Ascending aorta (tissue), 2 donors: ENCODE measurements at regions not wholly inside any gene's neighbourhood (a gene's known extent, or its start where the extent isn't known, plus 50 kb on each side); places are given as distances from the start of the nearest gene placed in this dataset.

ENCODE experiments used
- DNase-seq, 2 donors: peaks; one replicate each; pipeline ENCODE4 v3.0.0-alpha.2; 2019; ENCODE audit warnings: low spot score in 2 of 2
- H3K27ac ChIP-seq, 2 donors: fragments of 200-600 bp; sonication (generic); one replicate each; pipeline ENCODE4 v1.5.1; 2016 to 2017; ENCODE audit warnings: mild to moderate bottlenecking in 1 of 2
- H3K27me3 ChIP-seq: fragments of 200-600 bp; sonication (generic); one replicate; pipeline ENCODE4 v1.5.1; 2017
- H3K36me3 ChIP-seq, 2 donors: fragments of 200-600 bp; sonication (generic); one replicate each; pipeline ENCODE4 v1.5.1; 2016
- H3K4me1 ChIP-seq, 2 donors: fragments of 200-600 bp; sonication (generic); one replicate each; pipeline ENCODE4 v1.5.1; 2016 to 2017; ENCODE audit warnings: mild to moderate bottlenecking in 1 of 2
- H3K4me3 ChIP-seq, 2 donors: fragments of 200-600 bp; sonication (generic); one replicate each; pipeline ENCODE4 v1.5.1; 2016 to 2017; ENCODE audit warnings: mild to moderate bottlenecking in 1 of 2
- H3K9me3 ChIP-seq, 2 donors: fragments of 200-600 bp; sonication (generic); one replicate each; pipeline ENCODE4 v1.5.1; 2016
- intact Hi-C: fragments of 100-400 bp; cut with DNase I; formaldehyde crosslinking; loops from one replicate; pipeline ENCODE4 v1.15.1; 2023
- TF ChIP-seq, protein P1 (sequence below), 3 experiments: fragments of 200-600 bp in 2 of 3; fragments of 450-650 bp in 1 of 3; sonication (generic) in 2 of 3; IDR thresholded peaks; one replicate each; pipeline ENCODE4 v1.5.1; 2016 to 2019; ENCODE audit warnings: antibody characterized with exemption in 3 of 3, mild to moderate bottlenecking in 1 of 3, moderate library complexity in 1 of 3

DNA sequence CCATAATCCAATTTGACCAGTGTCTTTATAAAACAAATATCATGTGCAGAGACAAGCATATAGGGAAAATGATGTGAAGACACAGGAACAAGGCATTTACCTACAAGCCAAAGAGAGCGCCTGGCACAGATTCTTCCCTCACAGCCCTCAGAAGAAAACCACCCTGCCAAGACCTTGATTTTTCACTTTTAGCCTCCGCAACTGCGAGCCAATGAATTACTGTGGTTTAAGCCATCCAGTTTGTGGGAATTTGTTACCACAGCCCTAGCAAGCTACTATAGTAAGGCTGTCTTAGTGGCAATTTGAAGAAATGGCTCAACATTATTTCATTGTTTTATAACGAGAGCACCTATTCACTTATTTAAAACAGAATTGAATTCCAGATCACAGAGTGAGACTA, 85.7 kb upstream of the CCDC190 start:
- intact Hi-C loops: no loop called here
- TF ChIP-seq, protein P1, sequence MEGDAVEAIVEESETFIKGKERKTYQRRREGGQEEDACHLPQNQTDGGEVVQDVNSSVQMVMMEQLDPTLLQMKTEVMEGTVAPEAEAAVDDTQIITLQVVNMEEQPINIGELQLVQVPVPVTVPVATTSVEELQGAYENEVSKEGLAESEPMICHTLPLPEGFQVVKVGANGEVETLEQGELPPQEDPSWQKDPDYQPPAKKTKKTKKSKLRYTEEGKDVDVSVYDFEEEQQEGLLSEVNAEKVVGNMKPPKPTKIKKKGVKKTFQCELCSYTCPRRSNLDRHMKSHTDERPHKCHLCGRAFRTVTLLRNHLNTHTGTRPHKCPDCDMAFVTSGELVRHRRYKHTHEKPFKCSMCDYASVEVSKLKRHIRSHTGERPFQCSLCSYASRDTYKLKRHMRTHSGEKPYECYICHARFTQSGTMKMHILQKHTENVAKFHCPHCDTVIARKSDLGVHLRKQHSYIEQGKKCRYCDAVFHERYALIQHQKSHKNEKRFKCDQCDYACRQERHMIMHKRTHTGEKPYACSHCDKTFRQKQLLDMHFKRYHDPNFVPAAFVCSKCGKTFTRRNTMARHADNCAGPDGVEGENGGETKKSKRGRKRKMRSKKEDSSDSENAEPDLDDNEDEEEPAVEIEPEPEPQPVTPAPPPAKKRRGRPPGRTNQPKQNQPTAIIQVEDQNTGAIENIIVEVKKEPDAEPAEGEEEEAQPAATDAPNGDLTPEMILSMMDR (IDR thresholded peaks at IDR 0.05): no peak
- Histone ChIP-seq H3K27ac (no peak overlapping the region), H3K4me3 (no peak overlapping the region), H3K27me3 (no peaks in the 10 kb centered on the region), H3K36me3 (no peaks in the 10 kb centered on the region), H3K4me1 (no peaks in the 10 kb centered on the region), H3K9me3 (no peaks in the 10 kb centered on the region)
- DNase-seq: no peak

- intact Hi-C loops: no loop called here
- H3K27me3 ChIP-seq: no peaks in the 10 kb centered on the region
- H3K4me1 ChIP-seq: no peaks in the 10 kb centered on the region
- no peak overlapping the region for H3K27ac ChIP-seq
- TF ChIP-seq, protein P1 (IDR thresholded peaks at IDR 0.05): no peak
- no peak for DNase-seq
- H3K36me3 ChIP-seq: no peaks in the 10 kb centered on the region
- no peaks in the 10 kb centered on the region for H3K9me3 ChIP-seq
- no peak overlapping the region for H3K4me3 ChIP-seq
Measured at GRCh38 chr1:162944974-162945674, 84.1 kb upstream of the CCDC190 start.

DNA sequence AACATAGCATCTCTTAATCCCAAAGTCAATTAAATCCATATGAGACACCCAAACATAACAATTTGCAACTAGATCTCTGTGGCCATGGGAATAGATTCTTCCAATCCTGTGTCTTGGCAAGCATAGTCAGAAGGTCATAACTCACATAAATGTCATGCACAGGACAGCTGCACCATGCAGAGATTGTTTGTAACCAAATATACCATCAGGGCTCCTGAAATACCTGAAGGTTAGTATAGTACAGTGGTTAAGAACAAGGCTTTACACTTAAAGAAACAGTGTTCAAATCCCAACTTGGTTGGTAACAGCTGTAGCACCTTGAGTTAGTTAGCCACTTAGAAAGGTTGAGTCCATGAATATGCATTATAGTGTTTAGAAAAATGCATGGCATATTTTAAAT, 82.6 kb upstream of the CCDC190 start:
- Histone ChIP-seq H3K27ac (no peak overlapping the region), H3K9me3 (no peaks in the 10 kb centered on the region), H3K36me3 (no peaks in the 10 kb centered on the region), H3K4me3 (no peak overlapping the region), H3K27me3 (no peaks in the 10 kb centered on the region), H3K4me1 (no peaks in the 10 kb centered on the region)
- intact Hi-C loops: no loop called here
- TF ChIP-seq, protein P1 (IDR thresholded peaks at IDR 0.05): no peak
- DNase-seq: no peak

DNA sequence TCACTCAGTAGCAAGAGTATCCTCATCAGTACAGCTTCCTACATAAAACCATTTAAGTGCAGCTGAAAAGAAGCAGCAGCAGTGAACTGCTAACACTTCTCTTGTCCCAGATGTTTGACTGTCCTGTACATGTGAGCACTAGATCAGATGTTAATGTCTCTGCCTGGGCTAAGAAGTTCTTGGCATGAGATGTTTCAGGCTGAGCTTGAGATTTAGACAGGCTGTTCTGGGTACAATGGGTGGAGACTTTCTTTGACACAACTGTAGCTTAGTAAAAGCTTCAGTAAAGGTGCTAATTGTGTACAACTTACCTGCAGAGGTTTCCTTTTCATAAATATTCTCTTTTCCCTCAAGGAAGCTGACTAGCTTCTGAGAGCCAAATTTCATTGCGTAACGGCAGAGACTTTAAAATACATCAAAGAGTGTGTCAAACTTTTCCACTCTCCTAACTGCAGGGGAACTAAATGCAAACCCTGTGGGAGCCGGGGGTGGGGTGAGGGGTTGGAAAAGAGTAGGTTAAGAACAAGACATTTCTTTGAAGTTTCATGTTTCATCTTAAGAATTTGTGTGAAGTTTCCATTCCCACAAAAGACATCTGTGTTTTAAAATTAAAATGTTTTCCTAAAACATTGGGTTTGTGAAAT, 82.1 kb upstream of the CCDC190 start:
- no peak overlapping the region for H3K27ac ChIP-seq
- H3K4me3 ChIP-seq: no peak overlapping the region
- H3K27me3 ChIP-seq: no peaks in the 10 kb centered on the region
- no peaks in the 10 kb centered on the region for H3K9me3 ChIP-seq
- no peaks in the 10 kb centered on the region for H3K4me1 ChIP-seq
- H3K36me3 ChIP-seq: no peaks in the 10 kb centered on the region
- TF ChIP-seq, protein P1 (IDR thresholded peaks at IDR 0.05): no peak
- DNase-seq: no peak
- intact Hi-C loops: no loop called here

DNA sequence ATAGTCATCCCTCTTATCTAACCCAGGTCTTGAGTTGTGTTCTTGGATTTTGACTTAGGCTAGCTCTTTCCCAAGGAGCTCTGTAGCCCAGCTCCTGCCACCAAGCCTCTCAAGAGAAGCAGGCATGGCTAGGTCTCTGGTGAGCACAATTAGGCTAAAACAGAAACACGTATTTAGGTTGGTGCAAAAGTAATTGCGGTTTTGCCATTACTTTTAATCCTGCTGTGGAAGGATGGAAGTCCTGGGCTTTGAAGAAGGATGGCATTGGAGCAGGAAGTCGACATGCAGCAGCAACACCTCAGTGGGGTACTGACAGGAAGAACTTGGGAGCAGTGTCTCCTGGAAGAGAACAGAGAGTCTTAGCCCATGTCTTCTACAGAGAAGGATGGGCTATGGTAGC, 80.0 kb upstream of the CCDC190 start:
- Histone ChIP-seq H3K9me3 (no peaks in the 10 kb centered on the region), H3K4me1 (no peaks in the 10 kb centered on the region), H3K4me3 (no peak overlapping the region), H3K27me3 (no peaks in the 10 kb centered on the region), H3K36me3 (no peaks in the 10 kb centered on the region), H3K27ac (no peak overlapping the region)
- TF ChIP-seq, protein P1 (IDR thresholded peaks at IDR 0.05): no peak
- intact Hi-C loops: no loop called here
- DNase-seq: no peak
